NAMALWA (cell line): ENCODE measurements at regions not wholly inside any gene's neighbourhood (a gene's known extent, or its start where the extent isn't known, plus 50 kb on each side); places are given as distances from the start of the nearest gene placed in this dataset.

ENCODE experiments used
- DNase-seq: peaks from one replicate; pipeline ENCODE4 v3.0.0-alpha.2; 2015; ENCODE audit warnings: low spot score

DNA sequence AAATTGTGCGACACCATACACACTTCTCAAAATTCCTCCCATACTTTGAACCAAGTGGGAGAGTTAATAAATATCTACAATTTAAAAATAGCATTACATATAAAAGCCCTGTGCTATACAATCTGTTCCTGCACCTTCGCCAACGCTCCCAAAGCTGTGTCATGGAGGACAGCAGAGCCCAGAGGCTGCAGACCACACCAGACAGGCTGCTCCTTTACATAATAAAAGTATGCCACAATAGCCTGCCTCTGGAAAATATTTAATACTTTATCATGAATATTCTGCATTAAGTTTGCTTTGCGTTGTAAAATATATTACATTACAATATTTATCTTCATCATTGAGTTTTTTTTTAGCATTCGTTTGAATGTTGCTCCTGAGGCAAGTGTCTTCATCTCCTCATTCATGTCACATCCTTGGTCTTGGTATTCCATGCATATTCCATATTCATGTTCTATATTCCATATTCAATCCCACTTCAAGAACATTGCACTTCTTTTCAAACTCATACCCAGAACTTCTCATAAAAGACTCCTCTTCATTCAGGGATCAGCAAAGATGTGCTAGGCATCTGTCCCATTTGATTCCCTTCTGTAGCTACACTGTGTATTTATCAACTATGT, 663.9 kb downstream of the POM121L12 start:
- no peak for DNase-seq

GRCh38 chr7:53719122-53719521, 683.7 kb downstream of the POM121L12 start:
- no peak for DNase-seq

GRCh38 chr7:53740971-53741370, 705.5 kb downstream of the POM121L12 start:
- DNase-seq: no peak

GRCh38 chr7:53743697-53744402, 708.4 kb downstream of the POM121L12 start:
- DNase-seq: no peak

- DNase-seq: no peak
Observed at GRCh38 chr7:53744403-53744760, 708.9 kb downstream of the POM121L12 start.

GRCh38 chr7:53756946-53757345, 721.5 kb downstream of the POM121L12 start:
- DNase-seq: no peak

- no peak for DNase-seq
Observed at GRCh38 chr7:53768186-53768585, 732.8 kb downstream of the POM121L12 start.

DNA sequence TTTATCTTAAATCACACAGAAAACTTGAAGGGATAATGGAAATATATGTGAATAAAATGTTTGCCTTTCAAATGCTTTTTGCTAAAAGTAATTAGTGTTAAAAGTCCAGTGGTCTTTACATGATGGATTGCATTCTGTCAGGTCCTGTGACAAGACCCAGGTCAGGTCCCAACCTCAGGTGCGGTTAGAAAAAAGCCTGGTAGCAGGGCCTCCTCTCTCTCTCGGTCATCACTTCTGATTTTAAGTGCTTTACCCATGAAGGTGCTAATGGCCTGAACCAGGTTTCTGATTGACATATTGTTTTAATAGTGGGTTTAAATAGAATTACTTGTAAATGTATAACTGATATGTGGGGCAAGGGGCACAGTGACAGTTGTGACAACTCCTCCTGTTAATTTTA, 736.3 kb downstream of the POM121L12 start:
- DNase-seq: no peak

DNA sequence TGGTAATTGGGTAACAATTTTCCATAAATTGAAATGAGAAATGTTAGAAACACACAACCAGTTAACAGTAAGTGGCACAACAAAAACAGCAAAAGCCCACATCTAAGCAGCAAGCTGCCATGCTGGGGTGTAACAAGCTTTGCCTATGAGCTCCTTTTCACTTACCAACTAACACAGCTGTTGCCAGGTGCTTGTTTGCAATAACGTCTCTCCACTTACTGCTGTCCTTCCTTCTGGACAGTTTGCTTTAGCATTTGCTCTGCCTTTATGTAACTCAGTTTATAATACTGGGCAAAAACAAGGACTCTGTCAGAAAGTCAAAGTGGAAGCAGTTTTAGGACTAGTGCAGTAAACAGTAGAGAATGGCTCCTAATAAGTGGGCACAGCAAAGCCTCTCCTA, 740.9 kb downstream of the POM121L12 start:
- no peak for DNase-seq

- no peak for DNase-seq
Observed at GRCh38 chr7:53789741-53790140, 752.4 kb upstream of the VSTM2A start.

- DNase-seq: no peak
Observed at GRCh38 chr7:53794816-53795215, 747.4 kb upstream of the VSTM2A start.

- DNase-seq: no peak
Observed at GRCh38 chr7:53800746-53801145, 741.4 kb upstream of the VSTM2A start.

GRCh38 chr7:53806119-53806518, 736.1 kb upstream of the VSTM2A start:
- DNase-seq: no peak

DNA sequence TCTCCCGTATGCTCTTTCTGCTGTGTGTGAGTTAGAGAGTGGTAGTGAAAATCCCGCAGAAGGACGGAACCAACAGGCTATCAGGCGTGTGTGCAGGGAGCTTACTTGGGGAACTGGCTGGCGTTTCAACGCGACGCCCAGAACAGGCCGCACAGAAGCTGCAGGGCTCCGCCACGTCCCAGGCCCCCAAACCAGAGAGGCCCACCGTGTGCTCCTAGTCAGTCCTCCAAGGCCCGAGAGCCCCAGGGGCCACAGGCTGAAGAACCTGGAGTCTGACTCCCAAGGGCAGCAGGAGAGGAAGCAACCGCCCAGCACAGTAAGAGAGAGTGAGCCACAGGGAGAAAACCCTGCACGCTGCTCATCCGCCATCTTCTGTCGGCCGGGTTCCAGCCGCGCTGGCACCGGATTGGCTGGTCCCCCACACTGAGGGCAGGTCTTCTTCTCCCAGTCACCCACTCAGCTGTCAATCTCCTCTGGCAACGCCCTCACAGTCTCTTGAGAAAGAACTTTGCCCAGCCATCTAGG, 730.6 kb upstream of the VSTM2A start:
- DNase-seq: peak; percentile 85

GRCh38 chr7:53812135-53812534, 730.0 kb upstream of the VSTM2A start:
- no peak for DNase-seq

GRCh38 chr7:53835301-53835700, 706.9 kb upstream of the VSTM2A start:
- DNase-seq: no peak

DNA sequence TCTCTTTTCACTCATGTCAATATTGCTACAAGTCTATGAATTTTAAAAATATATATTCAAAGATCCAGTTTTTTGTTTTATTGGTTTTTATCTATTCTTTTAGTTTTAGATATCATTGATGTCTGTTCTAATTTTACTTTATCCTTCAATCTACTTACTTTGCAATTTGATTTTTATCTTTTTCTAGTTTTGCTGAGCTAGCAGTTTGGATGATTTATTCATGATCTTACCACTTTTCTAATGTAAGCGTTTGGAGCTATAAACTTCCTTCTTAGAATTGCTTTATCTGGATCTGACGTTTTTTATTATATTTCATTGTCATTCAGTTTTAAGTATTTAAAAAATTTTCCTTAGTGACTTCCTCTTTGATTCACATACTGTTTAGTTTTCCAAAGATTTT, 664.5 kb upstream of the VSTM2A start:
- DNase-seq: no peak

GRCh38 chr7:53900856-53901528, 641.2 kb upstream of the VSTM2A start:
- no peak for DNase-seq

GRCh38 chr7:53904355-53904754, 637.8 kb upstream of the VSTM2A start:
- no peak for DNase-seq

DNA sequence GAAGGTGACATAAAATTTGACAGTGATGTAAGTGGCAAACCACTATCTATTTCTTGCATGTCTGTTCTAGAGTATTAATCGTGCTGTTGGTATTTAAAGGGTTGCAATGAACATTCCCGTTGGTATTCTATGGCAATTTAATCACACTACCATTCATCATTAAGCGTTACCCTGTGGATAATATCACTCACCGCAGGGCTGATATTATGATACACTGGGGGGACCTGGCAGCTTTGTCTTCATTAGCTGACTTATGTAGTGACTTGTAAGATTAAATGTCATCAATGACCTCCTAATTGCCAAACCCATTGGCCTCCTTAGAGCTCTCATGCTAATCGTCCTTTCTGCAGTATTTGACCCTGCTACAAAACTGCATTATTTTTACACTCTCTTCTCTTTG, 624.5 kb upstream of the VSTM2A start:
- DNase-seq: no peak

DNA sequence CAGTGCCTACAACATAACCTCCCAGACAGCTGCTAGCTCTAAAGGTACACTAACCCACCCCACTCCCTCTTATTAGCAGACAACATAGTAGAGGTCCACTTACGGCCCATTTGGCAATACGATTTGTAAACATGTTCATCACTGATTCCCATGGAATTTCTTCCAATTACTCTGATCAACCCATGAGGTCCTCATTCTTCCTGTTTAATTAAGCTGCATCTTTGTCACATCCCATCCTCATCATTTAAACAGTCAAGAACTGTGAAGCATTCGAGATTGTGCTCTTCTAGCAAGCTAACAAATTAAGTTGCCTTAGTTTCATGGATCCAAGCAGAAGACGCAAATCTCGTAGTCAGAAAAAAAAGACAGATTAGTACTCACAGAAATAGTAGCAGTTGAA, 622.2 kb upstream of the VSTM2A start:
- DNase-seq: no peak

- DNase-seq: no peak
Observed at GRCh38 chr7:53940483-53940882, 601.7 kb upstream of the VSTM2A start.

DNA sequence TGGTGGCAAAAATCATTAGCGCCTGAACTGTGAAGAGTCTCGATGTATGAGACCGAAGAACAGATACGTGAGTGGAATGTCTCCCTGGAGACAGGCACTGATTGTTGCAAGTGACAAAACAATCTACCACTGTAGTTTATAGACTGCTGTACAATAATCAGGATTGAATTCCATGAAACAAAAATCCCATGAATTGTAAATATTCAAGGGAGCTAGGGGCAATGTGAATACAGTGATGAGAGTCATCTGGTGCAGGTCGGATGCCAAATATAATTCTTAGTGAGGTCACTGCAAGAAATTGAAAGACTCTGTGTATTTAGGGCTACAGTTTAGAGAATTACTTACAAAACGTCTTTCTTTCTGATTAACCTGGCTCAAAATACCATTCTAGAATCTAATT, 594.4 kb upstream of the VSTM2A start:
- no peak for DNase-seq
